Activated naive CD4-positive, alpha-beta T cell treated with anti-CD3 and anti-CD28 coated beads, Interleukin-2, amount 50 U/mL, for 16 hours (primary cell): ENCODE measurements at regions not wholly inside any gene's neighbourhood (a gene's known extent, or its start where the extent isn't known, plus 50 kb on each side); places are given as distances from the start of the nearest gene placed in this dataset.

ENCODE experiments used
- DNase-seq: peaks from one replicate; pipeline ENCODE4 v3.0.0-alpha.2; 2020

GRCh38 chr10:21166557-21167287 is 269.6 kb upstream of the NEBL start:
- DNase-seq = no peak

- no peak for DNase-seq
Observed at GRCh38 chr10:21165489-21165888, 268.4 kb upstream of the NEBL start.

GRCh38 chr10:21164687-21165086 is 267.6 kb upstream of the NEBL start:
- DNase-seq = no peak

- no peak for DNase-seq
Observed at GRCh38 chr10:21162948-21163347, 265.8 kb upstream of the NEBL start.

GRCh38 chr10:21161647-21162046 is 264.5 kb upstream of the NEBL start:
- no peak for DNase-seq

GRCh38 chr10:21161090-21161625 is 264.0 kb upstream of the NEBL start:
- DNase-seq = no peak

GRCh38 chr10:21160116-21160515 is 263.0 kb upstream of the NEBL start:
- DNase-seq = no peak

GRCh38 chr10:21159669-21160068 is 262.6 kb upstream of the NEBL start:
- no peak for DNase-seq

- DNase-seq = no peak
Observed at GRCh38 chr10:21158301-21158700, 261.2 kb upstream of the NEBL start.

- no peak for DNase-seq
Observed at GRCh38 chr10:21157664-21158063, 260.6 kb upstream of the NEBL start.

- DNase-seq = no peak
Observed at GRCh38 chr10:21150166-21150565, 253.1 kb upstream of the NEBL start.

- no peak for DNase-seq
Observed at GRCh38 chr10:21146436-21146789, 249.3 kb upstream of the NEBL start.

GRCh38 chr10:21145751-21146435 is 248.8 kb upstream of the NEBL start:
- DNase-seq = no peak

GRCh38 chr10:21144047-21144446 is 246.9 kb upstream of the NEBL start:
- DNase-seq = no peak

GRCh38 chr10:21141946-21142492 is 244.9 kb upstream of the NEBL start:
- no peak for DNase-seq

- no peak for DNase-seq
Observed at GRCh38 chr10:21138769-21139340, 241.7 kb upstream of the NEBL start.

GRCh38 chr10:21135023-21135931 is 238.2 kb upstream of the NEBL start:
- no peak for DNase-seq

GRCh38 chr10:21134645-21135022 is 237.5 kb upstream of the NEBL start:
- DNase-seq = no peak

GRCh38 chr10:21130683-21131442 is 233.8 kb upstream of the NEBL start:
- no peak for DNase-seq

- no peak for DNase-seq
Observed at GRCh38 chr10:21130108-21130507, 233.0 kb upstream of the NEBL start.

GRCh38 chr10:21125471-21126228 is 228.5 kb upstream of the NEBL start:
- no peak for DNase-seq
